DMS114 treated with DMSO at 0.1 percent for 48 hours (cell line): ENCODE measurements at regions not wholly inside any gene's neighbourhood (a gene's known extent, or its start where the extent isn't known, plus 50 kb on each side); places are given as distances from the start of the nearest gene placed in this dataset.
"Not testable (repeated sequence)": the region's sequence is repeated elsewhere in the genome, so short reads cannot be mapped to it uniquely, and the experiment has no call there.

Experiments used
- DNase-seq: peaks from one replicate; lab custom pipeline; 2025; ENCODE audit not compliant: unreplicated experiment; lab: John Stamatoyannopoulos, UW

- DNase-seq = no peak
Observed at GRCh38 chr4:107470173-107470572, 249.9 kb downstream of the PAPSS1 start.

- DNase-seq = no peak
Observed at GRCh38 chr4:107468812-107469211, 251.2 kb downstream of the PAPSS1 start.

- DNase-seq = no peak
Observed at GRCh38 chr4:107468156-107468555, 251.9 kb downstream of the PAPSS1 start.

- no peak for DNase-seq
Observed at GRCh38 chr4:107467461-107467860, 252.6 kb downstream of the PAPSS1 start.

- DNase-seq = no peak
Observed at GRCh38 chr4:107458194-107458593, 261.8 kb downstream of the PAPSS1 start.

- no peak for DNase-seq
Observed at GRCh38 chr4:107453987-107454386, 266.0 kb downstream of the PAPSS1 start.

GRCh38 chr4:107452717-107453630 is 267.1 kb downstream of the PAPSS1 start:
- no peak for DNase-seq

- DNase-seq = no peak
Observed at GRCh38 chr4:107449611-107450369, 270.2 kb downstream of the PAPSS1 start.

- no peak for DNase-seq
Observed at GRCh38 chr4:107442538-107443111, 277.4 kb downstream of the PAPSS1 start.

GRCh38 chr4:107439401-107439800 is 280.6 kb downstream of the PAPSS1 start:
- no peak for DNase-seq

- not testable (repeated sequence) for DNase-seq
Observed at GRCh38 chr4:107436471-107436870, 283.6 kb downstream of the PAPSS1 start.

GRCh38 chr4:107432451-107432850 is 287.6 kb downstream of the PAPSS1 start:
- DNase-seq = no peak

- no peak for DNase-seq
Observed at GRCh38 chr4:107423677-107424405, 296.2 kb downstream of the PAPSS1 start.

- not testable (repeated sequence) for DNase-seq
Observed at GRCh38 chr4:107419536-107419935, 300.5 kb downstream of the PAPSS1 start.

- DNase-seq = no peak
Observed at GRCh38 chr4:107419052-107419451, 301.0 kb downstream of the PAPSS1 start.

- DNase-seq = not testable (repeated sequence)
Observed at GRCh38 chr4:107415490-107415889, 304.5 kb downstream of the PAPSS1 start.

- not testable (repeated sequence) for DNase-seq
Observed at GRCh38 chr4:107409872-107410271, 310.2 kb downstream of the PAPSS1 start.

GRCh38 chr4:107408968-107409367 is 311.1 kb downstream of the PAPSS1 start:
- no peak for DNase-seq

GRCh38 chr4:107404591-107405300 is 315.3 kb downstream of the PAPSS1 start:
- DNase-seq = no peak

GRCh38 chr4:107402291-107402690 is 317.7 kb downstream of the PAPSS1 start:
- no peak for DNase-seq
